ENCODE measurements at regions not wholly inside any gene's neighbourhood (a gene's known extent, or its start where the extent isn't known, plus 50 kb on each side); places are given as distances from the start of the nearest gene placed in this dataset.

DNA sequence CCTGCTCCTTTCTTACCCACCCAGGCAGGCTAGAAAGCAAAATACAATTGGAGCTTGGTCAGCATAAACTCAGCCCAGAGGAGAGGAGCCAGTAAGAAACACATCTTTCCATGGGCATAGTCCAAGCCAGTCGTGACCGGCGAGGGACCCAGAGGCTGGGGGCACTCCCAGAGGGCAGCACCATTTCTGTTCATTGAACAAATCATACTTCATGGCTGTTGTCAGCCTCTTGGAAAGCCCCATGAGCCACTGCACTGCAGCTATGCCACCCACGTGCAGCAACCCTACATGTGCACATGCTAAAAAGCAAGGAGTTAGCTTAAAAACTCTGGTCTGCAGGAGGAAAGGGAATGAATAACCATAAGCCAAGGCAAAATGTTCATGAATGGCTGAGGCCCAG is 90.0 kb upstream of the CDKN3 start:
- WGBS, 2 experiments (ENCODE audit: extremely low coverage in 2 of 2, insufficient read length in 1 of 2): 59% methylated on average over 3 of the region's 4 CpGs; no CpG with 5 or more reads in 1 of the 2 experiments
- H3K14ac ChIP-seq (replicated peaks; ENCODE audit: low read depth, low read length): no peak overlapping the region
- H3K4me1 ChIP-seq (ENCODE audit: control insufficient read depth, insufficient read depth, low read length): no peaks in the 10 kb centered on the region
- no peak overlapping the region for H3K27ac ChIP-seq (ENCODE audit: insufficient read depth, low read length)
- H2AK5ac ChIP-seq (ENCODE audit: low read depth, low read length): no peak overlapping the region
- H2BK20ac ChIP-seq (ENCODE audit: low read depth, low read length): no peak overlapping the region
- no peak overlapping the region for H2BK120ac ChIP-seq (ENCODE audit: low read depth, low read length)
- dilution Hi-C loops (cut with HindIII; ENCODE audit: low sequenced_read_pairs, unreplicated experiment): no loop called here
- H3K4ac ChIP-seq (ENCODE audit: low read depth, low read length): no peak overlapping the region
- intact Hi-C loops (cut with micrococcal nuclease): no loop called here
- CTCF ChIA-PET: interaction anchor here (0.6 kb wide), 2 partner anchors 13 to 124 kb away, joined by 3 read pairs; no protein-coding TSS in a partner anchor
- TF ChIP-seq, protein P1, sequence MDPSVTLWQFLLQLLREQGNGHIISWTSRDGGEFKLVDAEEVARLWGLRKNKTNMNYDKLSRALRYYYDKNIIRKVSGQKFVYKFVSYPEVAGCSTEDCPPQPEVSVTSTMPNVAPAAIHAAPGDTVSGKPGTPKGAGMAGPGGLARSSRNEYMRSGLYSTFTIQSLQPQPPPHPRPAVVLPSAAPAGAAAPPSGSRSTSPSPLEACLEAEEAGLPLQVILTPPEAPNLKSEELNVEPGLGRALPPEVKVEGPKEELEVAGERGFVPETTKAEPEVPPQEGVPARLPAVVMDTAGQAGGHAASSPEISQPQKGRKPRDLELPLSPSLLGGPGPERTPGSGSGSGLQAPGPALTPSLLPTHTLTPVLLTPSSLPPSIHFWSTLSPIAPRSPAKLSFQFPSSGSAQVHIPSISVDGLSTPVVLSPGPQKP (IDR thresholded peaks at IDR 0.05; ENCODE audit: borderline replicate concordance, low read depth, low read length): no peak
- TF ChIP-seq FOS (IDR thresholded peaks at IDR 0.05; ENCODE audit: low read depth, low read length) (no peak), CEBPB (IDR thresholded peaks at IDR 0.05; ENCODE audit: low read depth, low read length) (no peak), MAZ (IDR thresholded peaks at IDR 0.05; ENCODE audit: borderline replicate concordance, low read depth, low read length) (no peak), MXI1 (IDR thresholded peaks at IDR 0.05; ENCODE audit: borderline replicate concordance, low read depth, low read length) (no peak), MAFK (IDR thresholded peaks at IDR 0.05; ENCODE audit: low read depth, low read length) (no peak), NFE2L2 (IDR thresholded peaks at IDR 0.05; ENCODE audit: low read depth, low read length) (no peak), SMC3 (IDR thresholded peaks at IDR 0.05; ENCODE audit: low read depth, low read length) (no peak), POLR2A (IDR thresholded peaks at IDR 0.05; ENCODE audit: low read depth, low read length) (no peak), BHLHE40 (IDR thresholded peaks at IDR 0.05; ENCODE audit: low read depth, low read length) (no peak), RAD21 (IDR thresholded peaks at IDR 0.05; ENCODE audit: low read length) (no peak), RFX5 (IDR thresholded peaks at IDR 0.05; ENCODE audit: low read depth, low read length) (no peak), CHD1 (IDR thresholded peaks at IDR 0.05; ENCODE audit: low read depth, low read length) (no peak), RCOR1 (IDR thresholded peaks at IDR 0.05; ENCODE audit: insufficient replicate concordance, low read length) (no peak)
- TF ChIP-seq, protein P2, sequence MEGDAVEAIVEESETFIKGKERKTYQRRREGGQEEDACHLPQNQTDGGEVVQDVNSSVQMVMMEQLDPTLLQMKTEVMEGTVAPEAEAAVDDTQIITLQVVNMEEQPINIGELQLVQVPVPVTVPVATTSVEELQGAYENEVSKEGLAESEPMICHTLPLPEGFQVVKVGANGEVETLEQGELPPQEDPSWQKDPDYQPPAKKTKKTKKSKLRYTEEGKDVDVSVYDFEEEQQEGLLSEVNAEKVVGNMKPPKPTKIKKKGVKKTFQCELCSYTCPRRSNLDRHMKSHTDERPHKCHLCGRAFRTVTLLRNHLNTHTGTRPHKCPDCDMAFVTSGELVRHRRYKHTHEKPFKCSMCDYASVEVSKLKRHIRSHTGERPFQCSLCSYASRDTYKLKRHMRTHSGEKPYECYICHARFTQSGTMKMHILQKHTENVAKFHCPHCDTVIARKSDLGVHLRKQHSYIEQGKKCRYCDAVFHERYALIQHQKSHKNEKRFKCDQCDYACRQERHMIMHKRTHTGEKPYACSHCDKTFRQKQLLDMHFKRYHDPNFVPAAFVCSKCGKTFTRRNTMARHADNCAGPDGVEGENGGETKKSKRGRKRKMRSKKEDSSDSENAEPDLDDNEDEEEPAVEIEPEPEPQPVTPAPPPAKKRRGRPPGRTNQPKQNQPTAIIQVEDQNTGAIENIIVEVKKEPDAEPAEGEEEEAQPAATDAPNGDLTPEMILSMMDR (conservative IDR thresholded peaks at IDR 0.05; ENCODE audit: low read depth, low read length): no peak
- TF ChIP-seq, protein P3, sequence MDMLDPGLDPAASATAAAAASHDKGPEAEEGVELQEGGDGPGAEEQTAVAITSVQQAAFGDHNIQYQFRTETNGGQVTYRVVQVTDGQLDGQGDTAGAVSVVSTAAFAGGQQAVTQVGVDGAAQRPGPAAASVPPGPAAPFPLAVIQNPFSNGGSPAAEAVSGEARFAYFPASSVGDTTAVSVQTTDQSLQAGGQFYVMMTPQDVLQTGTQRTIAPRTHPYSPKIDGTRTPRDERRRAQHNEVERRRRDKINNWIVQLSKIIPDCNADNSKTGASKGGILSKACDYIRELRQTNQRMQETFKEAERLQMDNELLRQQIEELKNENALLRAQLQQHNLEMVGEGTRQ (IDR thresholded peaks at IDR 0.05; ENCODE audit: low read depth, low read length): no peak
- H2BK15ac ChIP-seq (ENCODE audit: low read depth, low read length): no peak overlapping the region
- BruUV-seq (replicated peaks): no TSS peak
- H3K56ac ChIP-seq (ENCODE audit: extremely low read depth, insufficient read depth, low read length): no peak overlapping the region
- H3K18ac ChIP-seq (ENCODE audit: low read depth, low read length): no peak overlapping the region
- H2AK9ac ChIP-seq (replicated peaks; ENCODE audit: low read depth, low read length, poor library complexity): no peak overlapping the region
- POLR2A ChIA-PET (ENCODE audit: unreplicated experiment): no interaction called here
- no peaks in the 10 kb centered on the region for H3K36me3 ChIP-seq (ENCODE audit: control insufficient read depth, insufficient read depth, low read length)
- H4K20me1 ChIP-seq (ENCODE audit: insufficient read depth, low read length): no peaks in the 10 kb centered on the region
- no peaks in the 10 kb centered on the region for H3K79me1 ChIP-seq (ENCODE audit: low read depth in 1 of 2, low read length in 2 of 2)
- ATAC-seq (ENCODE audit: low read depth) (no peak), DNase-seq (no peak)
- H4K91ac ChIP-seq (ENCODE audit: insufficient read depth, low read depth, low read length): no peak overlapping the region
- no peaks in the 10 kb centered on the region for H3K9me3 ChIP-seq (ENCODE audit: control insufficient read depth, insufficient read depth, low read length)
- in situ Hi-C loops (cut with MboI; ENCODE audit: low sequenced_read_pairs): no loop called here
- no peak overlapping the region for H2AFZ ChIP-seq (replicated peaks; ENCODE audit: low read length, poor library complexity)
- H3K27me3 ChIP-seq (ENCODE audit: control insufficient read depth, insufficient read depth, low read length): peaks cover 30% of the 10 kb centered on the region
- H3K4me2 ChIP-seq (ENCODE audit: low read depth, low read length): no peak overlapping the region
- H3K4me3 ChIP-seq (ENCODE audit: insufficient read depth, low read depth, low read length): no peak overlapping the region
- H2BK5ac ChIP-seq (ENCODE audit: low read depth, low read length, poor library complexity, severe bottlenecking): no peak overlapping the region
- H3K9me1 ChIP-seq (ENCODE audit: insufficient read depth, low read length): no peaks in the 10 kb centered on the region
- no peak overlapping the region for H4K8ac ChIP-seq (ENCODE audit: low read depth in 2 of 2, low read length in 2 of 2)
- H3K23ac ChIP-seq (ENCODE audit: low read depth, low read length): no peak overlapping the region
- H4K5ac ChIP-seq (ENCODE audit: low read depth, low read length): no peak overlapping the region
- H3K9ac ChIP-seq (ENCODE audit: low read depth, low read length): no peak overlapping the region
